Keratinocyte (primary cell): ENCODE measurements at regions not wholly inside any gene's neighbourhood (a gene's known extent, or its start where the extent isn't known, plus 50 kb on each side); places are given as distances from the start of the nearest gene placed in this dataset.

Source experiments
- DNase-seq: peaks from one replicate; pipeline ENCODE4 v3.0.0-alpha.2; 2011; ENCODE audit warnings: low read depth, missing footprints, low spot score
- FAIRE-seq: peaks from 2 replicates; lab custom pipeline; 2011; peaks lifted over from hg19 to GRCh38; lab: Jason Lieb, UNC
- H2AFZ ChIP-seq: 2 replicates; pipeline ENCODE4 v1.6.0; 2012; ENCODE audit warnings: low read length, control low read depth, inconsistent platforms; ENCODE audit not compliant: control insufficient read depth
- H3K27ac ChIP-seq: 2 replicates; pipeline ENCODE4 v1.5.1; 2011; ENCODE audit warnings: low read length; ENCODE audit not compliant: control insufficient read depth, insufficient read depth
- H3K27me3 ChIP-seq: 3 replicates; pipeline ENCODE4 v1.6.0; 2011; ENCODE audit warnings: low read length; ENCODE audit not compliant: control insufficient read depth, insufficient read depth; ENCODE audit errors: extremely low read depth
- H3K36me3 ChIP-seq, 2 experiments: 2 replicates in 1 of 2; 3 replicates in 1 of 2; pipeline ENCODE4 v1.5.1; 2011; ENCODE audit warnings: low read length in 2 of 2, mild to moderate bottlenecking in 1 of 2; ENCODE audit not compliant: control insufficient read depth in 2 of 2, insufficient read depth in 2 of 2; ENCODE audit errors: extremely low read depth in 1 of 2
- H3K4me1 ChIP-seq: 3 replicates; pipeline ENCODE4 v1.5.1; 2011; ENCODE audit warnings: low read length; ENCODE audit not compliant: control insufficient read depth, insufficient read depth; ENCODE audit errors: extremely low read depth
- H3K4me2 ChIP-seq: 3 replicates; pipeline ENCODE4 v1.6.0; 2011; ENCODE audit warnings: low read depth, low read length; ENCODE audit not compliant: control insufficient read depth, insufficient read depth; ENCODE audit errors: extremely low read depth
- H3K4me3 ChIP-seq, 3 experiments: fragments of 200-600 bp in 1 of 3; sonication (generic) in 1 of 3; 2 replicates in 2 of 3; 3 replicates in 1 of 3; pipeline ENCODE4 v1.5.1; 2011 to 2016; ENCODE audit warnings: low read length in 3 of 3, mild to moderate bottlenecking in 3 of 3, control low read depth in 2 of 3, inconsistent platforms in 1 of 3, low read depth in 1 of 3, mixed read lengths in 1 of 3, mixed run types in 1 of 3, moderate library complexity in 1 of 3; ENCODE audit not compliant: control insufficient read depth in 2 of 3, insufficient read depth in 2 of 3; ENCODE audit errors: extremely low read depth in 1 of 3
- H3K79me2 ChIP-seq: 2 replicates; pipeline ENCODE4 v1.6.0; 2012; ENCODE audit warnings: low read length; ENCODE audit not compliant: control insufficient read depth, insufficient read depth
- H3K9ac ChIP-seq: 3 replicates; pipeline ENCODE4 v1.6.0; 2011; ENCODE audit warnings: low read length; ENCODE audit not compliant: control insufficient read depth, insufficient read depth; ENCODE audit errors: extremely low read depth
- H3K9me1 ChIP-seq: 3 replicates; pipeline ENCODE4 v1.6.0; 2011; ENCODE audit warnings: low read length; ENCODE audit not compliant: control insufficient read depth, insufficient read depth; ENCODE audit errors: extremely low read depth
- H3K9me3 ChIP-seq: 2 replicates; pipeline ENCODE4 v1.5.1; 2012; ENCODE audit warnings: low read depth, low read length; ENCODE audit not compliant: control insufficient read depth
- H4K20me1 ChIP-seq: 3 replicates; pipeline ENCODE4 v1.6.0; 2011; ENCODE audit warnings: low read length; ENCODE audit not compliant: control insufficient read depth, insufficient read depth; ENCODE audit errors: extremely low read depth
- CTCF ChIP-seq, 3 experiments: IDR thresholded peaks in 1 of 3; conservative IDR thresholded peaks in 1 of 3; optimal IDR thresholded peaks in 1 of 3; 2 replicates in 2 of 3; 3 replicates in 1 of 3; pipeline versions ENCODE3 to v1.5.1; 2011; ENCODE audit warnings: low read length in 3 of 3, mild to moderate bottlenecking in 3 of 3, moderate library complexity in 2 of 3, control low read depth in 1 of 3, inconsistent platforms in 1 of 3; ENCODE audit not compliant: insufficient read depth in 2 of 3; ENCODE audit errors: extremely low read depth in 1 of 3
- EZH2 ChIP-seq: IDR thresholded peaks from one replicate; pipeline ENCODE4 v1.6.1; 2012; ENCODE audit warnings: inconsistent platforms, mild to moderate bottlenecking, low read length, moderate library complexity
- dilution Hi-C: fragments of 300-500 bp; cut with MboI; formaldehyde crosslinking; loops from one replicate; pipeline ENCODE4 v1.7.0; 2020; ENCODE audit warnings: low sequenced_read_pairs; ENCODE audit not compliant: extremely low pct_ligation_motif_present

- no peak for FAIRE-seq
- Histone ChIP-seq H2AFZ (no peak overlapping the region), H3K9me1 (no peaks in the 10 kb centered on the region), H3K4me2 (no peak overlapping the region), H3K27me3 (no peaks in the 10 kb centered on the region), H3K36me3 (no peaks in the 10 kb centered on the region), H3K27ac (no peak overlapping the region), H4K20me1 (no peaks in the 10 kb centered on the region), H3K79me2 (no peaks in the 10 kb centered on the region), H3K9ac (no peak overlapping the region), H3K4me1 (no peaks in the 10 kb centered on the region), H3K9me3 (no peaks in the 10 kb centered on the region), H3K4me3 (no peak overlapping the region)
- no peak for DNase-seq
- TF ChIP-seq CTCF (optimal IDR thresholded peaks at IDR 0.05 in 1 of 3, IDR thresholded peaks at IDR 0.05 in 1 of 3, conservative IDR thresholded peaks at IDR 0.05 in 1 of 3; ENCODE audit: extremely low read depth in 1 of 3, insufficient read depth in 2 of 3, low read length in 3 of 3) (no peak), EZH2 (no peak)
- dilution Hi-C loops: no loop called here
Observed at GRCh38 chr14:96944297-96944696, 147.1 kb downstream of the VRK1 start.

GRCh38 chr14:96945721-96946120 is 148.5 kb downstream of the VRK1 start:
- TF ChIP-seq CTCF (optimal IDR thresholded peaks at IDR 0.05 in 1 of 3, IDR thresholded peaks at IDR 0.05 in 1 of 3, conservative IDR thresholded peaks at IDR 0.05 in 1 of 3; ENCODE audit: extremely low read depth in 1 of 3, insufficient read depth in 2 of 3, low read length in 3 of 3) (no peak), EZH2 (no peak)
- Histone ChIP-seq H3K4me2 (no peak overlapping the region), H4K20me1 (no peaks in the 10 kb centered on the region), H2AFZ (no peak overlapping the region), H3K4me3 (no peak overlapping the region), H3K36me3 (no peaks in the 10 kb centered on the region), H3K9ac (no peak overlapping the region), H3K9me1 (no peaks in the 10 kb centered on the region), H3K27me3 (no peaks in the 10 kb centered on the region), H3K27ac (no peak overlapping the region), H3K4me1 (no peaks in the 10 kb centered on the region), H3K79me2 (no peaks in the 10 kb centered on the region), H3K9me3 (no peaks in the 10 kb centered on the region)
- dilution Hi-C loops: no loop called here
- DNase-seq: no peak
- no peak for FAIRE-seq
